ENCODE measurements at regions not wholly inside any gene's neighbourhood (a gene's known extent, or its start where the extent isn't known, plus 50 kb on each side); places are given as distances from the start of the nearest gene placed in this dataset.
A peak's percentile ranks its signal among the peaks of the same experiment; 100 is the strongest.

- TF ChIP-seq CTCF (conservative IDR thresholded peaks at IDR 0.05; ENCODE audit: low read depth in 2 of 2) = no peak
- no peak for TF ChIP-seq ZNF331 (CRISPR knock-in tag; IDR thresholded peaks at IDR 0.05; ENCODE audit: low read depth)
- no peak for TF ChIP-seq STAT1 (IDR thresholded peaks at IDR 0.05; ENCODE audit: unreplicated experiment)
Measured at GRCh38 chr6:88251301-88251700, 85.2 kb upstream of the CNR1 start (continued).

DNA sequence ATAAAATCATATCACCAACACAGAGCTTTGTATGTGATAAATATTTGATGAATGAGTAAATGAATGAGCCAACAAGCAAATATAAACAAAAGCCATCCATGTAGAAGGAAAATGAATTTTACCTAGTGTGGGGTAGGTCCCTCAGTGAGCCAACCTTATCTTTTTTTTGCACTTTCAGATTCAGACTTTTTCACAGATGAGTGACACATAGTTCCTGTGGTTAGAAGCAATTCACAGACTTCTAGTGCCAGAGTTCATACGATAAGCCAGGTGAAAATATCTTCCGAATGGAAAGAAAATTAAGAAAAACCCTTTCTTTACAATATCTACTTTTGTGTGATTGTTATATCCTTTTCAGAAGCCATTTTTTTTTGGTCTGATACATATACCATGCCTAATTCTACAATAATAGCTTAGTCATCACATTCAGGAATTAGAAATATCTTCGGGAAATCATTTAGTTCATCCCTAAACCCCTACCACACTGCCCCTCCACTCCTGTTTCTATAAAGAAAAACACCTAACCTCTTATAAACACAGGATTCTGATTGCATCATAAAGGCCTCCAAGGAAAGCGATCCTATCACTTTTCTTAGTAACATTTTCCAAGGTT, 82.7 kb upstream of the CNR1 start:
- H3K4me2 ChIP-seq = no peak overlapping the region
- no peaks in the 10 kb centered on the region for H3K4me1 ChIP-seq (ENCODE audit: insufficient read depth)
- ATAC-seq (no peak), DNase-seq (ENCODE audit: low spot score) (no peak)
- H3K36me3 Mint-ChIP-seq (ENCODE audit: low read depth) = peaks cover 4% of the 10 kb centered on the region; the same call in 2 of the 3 replicates
- no peaks in the 10 kb centered on the region for H3K4me1 Mint-ChIP-seq
- no peak overlapping the region for H3K27ac Mint-ChIP-seq
- H3F3A ChIP-seq (replicated peaks; ENCODE audit: low read depth) = no peaks in the 10 kb centered on the region
- no peaks in the 10 kb centered on the region for H3K79me2 ChIP-seq (replicated peaks; ENCODE audit: insufficient read depth)
- H3K4me3 Mint-ChIP-seq = no peak overlapping the region
- no peaks in the 10 kb centered on the region for H3K36me3 ChIP-seq (ENCODE audit: insufficient read depth)
- H3K27me3 Mint-ChIP-seq (ENCODE audit: insufficient read depth, low read depth, poor library complexity) = no peaks in the 10 kb centered on the region
- peak overlapping the region; percentile 34; the same call in 1 of the 2 replicates for H2AFZ ChIP-seq
- no peak overlapping the region for H3K4me3 ChIP-seq
- H3K9me3 Mint-ChIP-seq = peaks cover 6% of the 10 kb centered on the region
- no peak overlapping the region for H3K27ac ChIP-seq (ENCODE audit: low read depth)
- H3K27me3 ChIP-seq (ENCODE audit: insufficient read depth) = no peaks in the 10 kb centered on the region
- no peaks in the 10 kb centered on the region for H3K9me2 ChIP-seq (ENCODE audit: insufficient read depth)
- H4K20me1 ChIP-seq (replicated peaks; ENCODE audit: insufficient read depth) = no peaks in the 10 kb centered on the region
- TF ChIP-seq, protein P1, sequence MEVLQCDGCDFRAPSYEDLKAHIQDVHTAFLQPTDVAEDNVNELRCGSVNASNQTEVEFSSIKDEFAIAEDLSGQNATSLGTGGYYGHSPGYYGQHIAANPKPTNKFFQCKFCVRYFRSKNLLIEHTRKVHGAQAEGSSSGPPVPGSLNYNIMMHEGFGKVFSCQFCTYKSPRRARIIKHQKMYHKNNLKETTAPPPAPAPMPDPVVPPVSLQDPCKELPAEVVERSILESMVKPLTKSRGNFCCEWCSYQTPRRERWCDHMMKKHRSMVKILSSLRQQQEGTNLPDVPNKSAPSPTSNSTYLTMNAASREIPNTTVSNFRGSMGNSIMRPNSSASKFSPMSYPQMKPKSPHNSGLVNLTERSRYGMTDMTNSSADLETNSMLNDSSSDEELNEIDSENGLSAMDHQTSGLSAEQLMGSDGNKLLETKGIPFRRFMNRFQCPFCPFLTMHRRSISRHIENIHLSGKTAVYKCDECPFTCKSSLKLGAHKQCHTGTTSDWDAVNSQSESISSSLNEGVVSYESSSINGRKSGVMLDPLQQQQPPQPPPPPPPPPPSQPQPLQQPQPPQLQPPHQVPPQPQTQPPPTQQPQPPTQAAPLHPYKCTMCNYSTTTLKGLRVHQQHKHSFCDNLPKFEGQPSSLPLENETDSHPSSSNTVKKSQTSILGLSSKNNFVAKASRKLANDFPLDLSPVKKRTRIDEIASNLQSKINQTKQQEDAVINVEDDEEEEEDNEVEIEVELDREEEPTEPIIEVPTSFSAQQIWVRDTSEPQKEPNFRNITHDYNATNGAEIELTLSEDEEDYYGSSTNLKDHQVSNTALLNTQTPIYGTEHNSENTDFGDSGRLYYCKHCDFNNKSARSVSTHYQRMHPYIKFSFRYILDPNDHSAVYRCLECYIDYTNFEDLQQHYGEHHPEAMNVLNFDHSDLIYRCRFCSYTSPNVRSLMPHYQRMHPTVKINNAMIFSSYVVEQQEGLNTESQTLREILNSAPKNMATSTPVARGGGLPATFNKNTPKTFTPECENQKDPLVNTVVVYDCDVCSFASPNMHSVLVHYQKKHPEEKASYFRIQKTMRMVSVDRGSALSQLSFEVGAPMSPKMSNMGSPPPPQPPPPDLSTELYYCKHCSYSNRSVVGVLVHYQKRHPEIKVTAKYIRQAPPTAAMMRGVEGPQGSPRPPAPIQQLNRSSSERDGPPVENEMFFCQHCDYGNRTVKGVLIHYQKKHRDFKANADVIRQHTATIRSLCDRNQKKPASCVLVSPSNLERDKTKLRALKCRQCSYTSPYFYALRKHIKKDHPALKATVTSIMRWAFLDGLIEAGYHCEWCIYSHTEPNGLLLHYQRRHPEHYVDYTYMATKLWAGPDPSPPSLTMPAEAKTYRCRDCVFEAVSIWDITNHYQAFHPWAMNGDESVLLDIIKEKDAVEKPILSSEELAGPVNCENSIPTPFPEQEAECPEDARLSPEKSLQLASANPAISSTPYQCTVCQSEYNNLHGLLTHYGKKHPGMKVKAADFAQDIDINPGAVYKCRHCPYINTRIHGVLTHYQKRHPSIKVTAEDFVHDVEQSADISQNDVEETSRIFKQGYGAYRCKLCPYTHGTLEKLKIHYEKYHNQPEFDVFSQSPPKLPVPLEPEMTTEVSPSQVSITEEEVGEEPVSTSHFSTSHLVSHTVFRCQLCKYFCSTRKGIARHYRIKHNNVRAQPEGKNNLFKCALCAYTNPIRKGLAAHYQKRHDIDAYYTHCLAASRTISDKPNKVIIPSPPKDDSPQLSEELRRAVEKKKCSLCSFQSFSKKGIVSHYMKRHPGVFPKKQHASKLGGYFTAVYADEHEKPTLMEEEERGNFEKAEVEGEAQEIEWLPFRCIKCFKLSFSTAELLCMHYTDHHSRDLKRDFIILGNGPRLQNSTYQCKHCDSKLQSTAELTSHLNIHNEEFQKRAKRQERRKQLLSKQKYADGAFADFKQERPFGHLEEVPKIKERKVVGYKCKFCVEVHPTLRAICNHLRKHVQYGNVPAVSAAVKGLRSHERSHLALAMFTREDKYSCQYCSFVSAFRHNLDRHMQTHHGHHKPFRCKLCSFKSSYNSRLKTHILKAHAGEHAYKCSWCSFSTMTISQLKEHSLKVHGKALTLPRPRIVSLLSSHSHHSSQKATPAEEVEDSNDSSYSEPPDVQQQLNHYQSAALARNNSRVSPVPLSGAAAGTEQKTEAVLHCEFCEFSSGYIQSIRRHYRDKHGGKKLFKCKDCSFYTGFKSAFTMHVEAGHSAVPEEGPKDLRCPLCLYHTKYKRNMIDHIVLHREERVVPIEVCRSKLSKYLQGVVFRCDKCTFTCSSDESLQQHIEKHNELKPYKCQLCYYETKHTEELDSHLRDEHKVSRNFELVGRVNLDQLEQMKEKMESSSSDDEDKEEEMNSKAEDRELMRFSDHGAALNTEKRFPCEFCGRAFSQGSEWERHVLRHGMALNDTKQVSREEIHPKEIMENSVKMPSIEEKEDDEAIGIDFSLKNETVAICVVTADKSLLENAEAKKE (CRISPR knock-in tag; IDR thresholded peaks at IDR 0.05) = no peak
- TF ChIP-seq CTCF (conservative IDR thresholded peaks at IDR 0.05; ENCODE audit: low read depth in 2 of 2) = no peak
- no peak for TF ChIP-seq NANOG (IDR thresholded peaks at IDR 0.05; ENCODE audit: borderline replicate concordance)
- no peak for TF ChIP-seq JUNB (IDR thresholded peaks at IDR 0.05; ENCODE audit: unreplicated experiment)
- no peak for TF ChIP-seq STAT1 (IDR thresholded peaks at IDR 0.05; ENCODE audit: unreplicated experiment)
- TF ChIP-seq ZNF114 (CRISPR knock-in tag; IDR thresholded peaks at IDR 0.05) = no peak
- no peak for TF ChIP-seq EZH2 (IDR thresholded peaks at IDR 0.05; ENCODE audit: low read depth, unreplicated experiment)
- no peak for TF ChIP-seq EZH2phosphoT487 (IDR thresholded peaks at IDR 0.05; ENCODE audit: unreplicated experiment)
- TF ChIP-seq, protein P2, sequence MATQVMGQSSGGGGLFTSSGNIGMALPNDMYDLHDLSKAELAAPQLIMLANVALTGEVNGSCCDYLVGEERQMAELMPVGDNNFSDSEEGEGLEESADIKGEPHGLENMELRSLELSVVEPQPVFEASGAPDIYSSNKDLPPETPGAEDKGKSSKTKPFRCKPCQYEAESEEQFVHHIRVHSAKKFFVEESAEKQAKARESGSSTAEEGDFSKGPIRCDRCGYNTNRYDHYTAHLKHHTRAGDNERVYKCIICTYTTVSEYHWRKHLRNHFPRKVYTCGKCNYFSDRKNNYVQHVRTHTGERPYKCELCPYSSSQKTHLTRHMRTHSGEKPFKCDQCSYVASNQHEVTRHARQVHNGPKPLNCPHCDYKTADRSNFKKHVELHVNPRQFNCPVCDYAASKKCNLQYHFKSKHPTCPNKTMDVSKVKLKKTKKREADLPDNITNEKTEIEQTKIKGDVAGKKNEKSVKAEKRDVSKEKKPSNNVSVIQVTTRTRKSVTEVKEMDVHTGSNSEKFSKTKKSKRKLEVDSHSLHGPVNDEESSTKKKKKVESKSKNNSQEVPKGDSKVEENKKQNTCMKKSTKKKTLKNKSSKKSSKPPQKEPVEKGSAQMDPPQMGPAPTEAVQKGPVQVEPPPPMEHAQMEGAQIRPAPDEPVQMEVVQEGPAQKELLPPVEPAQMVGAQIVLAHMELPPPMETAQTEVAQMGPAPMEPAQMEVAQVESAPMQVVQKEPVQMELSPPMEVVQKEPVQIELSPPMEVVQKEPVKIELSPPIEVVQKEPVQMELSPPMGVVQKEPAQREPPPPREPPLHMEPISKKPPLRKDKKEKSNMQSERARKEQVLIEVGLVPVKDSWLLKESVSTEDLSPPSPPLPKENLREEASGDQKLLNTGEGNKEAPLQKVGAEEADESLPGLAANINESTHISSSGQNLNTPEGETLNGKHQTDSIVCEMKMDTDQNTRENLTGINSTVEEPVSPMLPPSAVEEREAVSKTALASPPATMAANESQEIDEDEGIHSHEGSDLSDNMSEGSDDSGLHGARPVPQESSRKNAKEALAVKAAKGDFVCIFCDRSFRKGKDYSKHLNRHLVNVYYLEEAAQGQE (IDR thresholded peaks at IDR 0.05; ENCODE audit: unreplicated experiment) = no peak
- TF ChIP-seq CREB1 (CRISPR knock-in tag; IDR thresholded peaks at IDR 0.05; ENCODE audit: low read depth) = no peak
